SU-DHL-6 (cell line): ENCODE measurements at regions not wholly inside any gene's neighbourhood (a gene's known extent, or its start where the extent isn't known, plus 50 kb on each side); places are given as distances from the start of the nearest gene placed in this dataset.

Experiments
- EZH2phosphoT487 ChIP-seq: fragments of 200-600 bp; sonication (generic), shearing (Covaris generic); conservative IDR thresholded peaks from 2 replicates; pipeline ENCODE4 v1.6.1; 2018; ENCODE audit warnings: mild to moderate bottlenecking, antibody characterized with exemption, low read length, moderate library complexity, mixed read lengths
- TF ChIP-seq, protein P1 (sequence below): fragments of 200-600 bp; sonication (generic); IDR thresholded peaks from one replicate; pipeline ENCODE4 v1.5.1; 2017; ENCODE audit warnings: antibody characterized with exemption, mild to moderate bottlenecking, low read length, moderate library complexity; ENCODE audit not compliant: insufficient read depth, poor library complexity, severe bottlenecking

DNA sequence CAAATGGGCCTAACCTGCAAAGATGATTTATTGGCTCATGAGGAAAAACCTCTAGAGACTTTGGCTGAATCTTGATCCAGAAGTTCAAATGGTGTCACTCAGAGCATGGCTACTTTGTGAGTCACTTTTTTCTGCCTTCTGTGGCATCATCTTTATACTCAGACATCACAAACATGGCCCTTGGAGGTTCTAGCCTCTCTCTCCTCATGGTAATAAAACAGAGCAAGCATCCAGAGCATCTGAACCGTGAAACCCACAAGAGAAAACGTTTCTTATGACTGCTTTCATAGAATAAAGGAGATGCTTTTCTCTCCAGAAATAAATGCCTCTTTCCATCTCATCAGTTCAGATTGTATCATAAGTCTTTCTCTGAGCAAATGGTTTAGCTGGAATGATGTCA is 780.3 kb downstream of the KCTD16 start:
- TF ChIP-seq, protein P1, sequence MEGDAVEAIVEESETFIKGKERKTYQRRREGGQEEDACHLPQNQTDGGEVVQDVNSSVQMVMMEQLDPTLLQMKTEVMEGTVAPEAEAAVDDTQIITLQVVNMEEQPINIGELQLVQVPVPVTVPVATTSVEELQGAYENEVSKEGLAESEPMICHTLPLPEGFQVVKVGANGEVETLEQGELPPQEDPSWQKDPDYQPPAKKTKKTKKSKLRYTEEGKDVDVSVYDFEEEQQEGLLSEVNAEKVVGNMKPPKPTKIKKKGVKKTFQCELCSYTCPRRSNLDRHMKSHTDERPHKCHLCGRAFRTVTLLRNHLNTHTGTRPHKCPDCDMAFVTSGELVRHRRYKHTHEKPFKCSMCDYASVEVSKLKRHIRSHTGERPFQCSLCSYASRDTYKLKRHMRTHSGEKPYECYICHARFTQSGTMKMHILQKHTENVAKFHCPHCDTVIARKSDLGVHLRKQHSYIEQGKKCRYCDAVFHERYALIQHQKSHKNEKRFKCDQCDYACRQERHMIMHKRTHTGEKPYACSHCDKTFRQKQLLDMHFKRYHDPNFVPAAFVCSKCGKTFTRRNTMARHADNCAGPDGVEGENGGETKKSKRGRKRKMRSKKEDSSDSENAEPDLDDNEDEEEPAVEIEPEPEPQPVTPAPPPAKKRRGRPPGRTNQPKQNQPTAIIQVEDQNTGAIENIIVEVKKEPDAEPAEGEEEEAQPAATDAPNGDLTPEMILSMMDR = no peak
- no peak for TF ChIP-seq EZH2phosphoT487
